ENCODE measurements at regions not wholly inside any gene's neighbourhood (a gene's known extent, or its start where the extent isn't known, plus 50 kb on each side); places are given as distances from the start of the nearest gene placed in this dataset.
A peak's percentile ranks its signal among the peaks of the same experiment; 100 is the strongest.

- H3K4me1 ChIP-seq (ENCODE audit: control insufficient read depth, extremely low read depth, insufficient read depth, low read length): peaks cover 11% of the 10 kb centered on the region
- H3K27me3 ChIP-seq (ENCODE audit: control insufficient read depth in 2 of 2, insufficient read depth in 2 of 2, low read length in 2 of 2): no peaks in the 10 kb centered on the region
- H4K20me1 ChIP-seq (replicated peaks; ENCODE audit: control insufficient read depth, extremely low read depth, insufficient read depth, low read length): no peaks in the 10 kb centered on the region
- H3K4me3 ChIP-seq (replicated peaks in 1 of 3; ENCODE audit: insufficient read depth in 1 of 3, low read depth in 1 of 3, low read length in 3 of 3): no peak overlapping the region
- H3K79me2 ChIP-seq (ENCODE audit: control insufficient read depth, insufficient read depth, low read length): no peaks in the 10 kb centered on the region
- intact Hi-C loops (cut with micrococcal nuclease) (loop anchor here (2.0 to 10.0 kb wide), 4 partner anchors 87 to 211 kb away; no protein-coding TSS in a partner anchor), dilution Hi-C loops (cut with MboI; ENCODE audit: extremely low pct_ligation_motif_present, low sequenced_read_pairs) (no loop called here)
- no peak overlapping the region for H3K9ac ChIP-seq (replicated peaks; ENCODE audit: extremely low read depth, insufficient read depth, low read length)
- ChIA-PET POLR2A (no interaction called here), CTCF (interaction anchor here (1.2 to 1.8 kb wide), 5 partner anchors 16 to 607 kb away, joined by 3 to 10 read pairs (median 3); no protein-coding TSS in a partner anchor)
- BruUV-seq (replicated peaks): no TSS peak
- H3K9me1 ChIP-seq (replicated peaks; ENCODE audit: control insufficient read depth, extremely low read depth, insufficient read depth, low read length): no peaks in the 10 kb centered on the region
- peak; percentile 40 for DNase-seq (ENCODE audit: low read depth, low spot score)
- no peaks in the 10 kb centered on the region for H3K36me3 ChIP-seq (ENCODE audit: control insufficient read depth in 2 of 2, extremely low read depth in 1 of 2, insufficient read depth in 2 of 2, low read length in 2 of 2)
- no peak overlapping the region for H2AFZ ChIP-seq (ENCODE audit: low read depth, low read length)
- TF ChIP-seq FOS (IDR thresholded peaks at IDR 0.05; ENCODE audit: borderline replicate concordance, insufficient read depth, low read length): no peak
- no peak for TF ChIP-seq GATA2 (IDR thresholded peaks at IDR 0.05; ENCODE audit: insufficient read depth, insufficient read length, low read depth, low read length)
- TF ChIP-seq POLR2AphosphoS5 (IDR thresholded peaks at IDR 0.05; ENCODE audit: insufficient read depth, low read depth, low read length): no peak
- TF ChIP-seq JUN (IDR thresholded peaks at IDR 0.05; ENCODE audit: borderline replicate concordance, insufficient read depth, insufficient read length, low read depth): no peak
- no peak for TF ChIP-seq MAX (IDR thresholded peaks at IDR 0.05; ENCODE audit: insufficient read depth, insufficient read length)
- H3K9me3 ChIP-seq (replicated peaks; ENCODE audit: control insufficient read depth, insufficient read depth, low read length): no peaks in the 10 kb centered on the region
- FAIRE-seq: no peak
- no peak overlapping the region for H3K27ac ChIP-seq (ENCODE audit: insufficient read depth, low read depth, low read length)
- H3K4me2 ChIP-seq (ENCODE audit: insufficient read depth, low read length): no peak overlapping the region
These were observed 277.5 kb downstream of the IL15 start for GRCh38 chr4:141913928-141914327.

GRCh38 chr4:141914746-141915145, 278.4 kb downstream of the IL15 start:
- Histone ChIP-seq H3K27ac (ENCODE audit: insufficient read depth, low read depth, low read length) (no peak overlapping the region), H4K20me1 (replicated peaks; ENCODE audit: control insufficient read depth, extremely low read depth, insufficient read depth, low read length) (no peaks in the 10 kb centered on the region), H3K9me3 (replicated peaks; ENCODE audit: control insufficient read depth, insufficient read depth, low read length) (no peaks in the 10 kb centered on the region), H3K9ac (replicated peaks; ENCODE audit: extremely low read depth, insufficient read depth, low read length) (no peak overlapping the region), H3K4me2 (ENCODE audit: insufficient read depth, low read length) (no peak overlapping the region), H3K27me3 (ENCODE audit: control insufficient read depth in 2 of 2, insufficient read depth in 2 of 2, low read length in 2 of 2) (no peaks in the 10 kb centered on the region), H3K9me1 (replicated peaks; ENCODE audit: control insufficient read depth, extremely low read depth, insufficient read depth, low read length) (no peaks in the 10 kb centered on the region), H3K36me3 (ENCODE audit: control insufficient read depth in 2 of 2, extremely low read depth in 1 of 2, insufficient read depth in 2 of 2, low read length in 2 of 2) (no peaks in the 10 kb centered on the region), H3K4me1 (ENCODE audit: control insufficient read depth, extremely low read depth, insufficient read depth, low read length) (peaks cover 11% of the 10 kb centered on the region), H2AFZ (ENCODE audit: low read depth, low read length) (peak overlapping the region; percentile 54), H3K79me2 (ENCODE audit: control insufficient read depth, insufficient read depth, low read length) (no peaks in the 10 kb centered on the region), H3K4me3 (replicated peaks in 1 of 3; ENCODE audit: insufficient read depth in 1 of 3, low read depth in 1 of 3, low read length in 3 of 3) (no peak overlapping the region)
- dilution Hi-C loops (cut with MboI; ENCODE audit: extremely low pct_ligation_motif_present, low sequenced_read_pairs) (no loop called here), intact Hi-C loops (cut with micrococcal nuclease) (loop anchor here (5.0 to 10.0 kb wide), 2 partner anchors 178 to 210 kb away; no protein-coding TSS in a partner anchor)
- no peak for FAIRE-seq
- no peak for TF ChIP-seq POLR2A (IDR thresholded peaks at IDR 0.05; ENCODE audit: low read depth, low read length)
- no peak for TF ChIP-seq CTCF (IDR thresholded peaks at IDR 0.05; ENCODE audit: extremely low read depth in 1 of 2, insufficient read depth in 1 of 2, low read depth in 1 of 2, low read length in 2 of 2)
- no peak for TF ChIP-seq JUN (IDR thresholded peaks at IDR 0.05; ENCODE audit: borderline replicate concordance, insufficient read depth, insufficient read length, low read depth)
- no peak for TF ChIP-seq FOS (IDR thresholded peaks at IDR 0.05; ENCODE audit: borderline replicate concordance, insufficient read depth, low read length)
- TF ChIP-seq POLR2AphosphoS5 (IDR thresholded peaks at IDR 0.05; ENCODE audit: insufficient read depth, low read depth, low read length): no peak
- POLR2A ChIA-PET: no interaction called here
- peak; percentile 76 for DNase-seq (ENCODE audit: low read depth, low spot score)
- BruUV-seq (replicated peaks): no TSS peak
- CTCF ChIA-PET: interaction anchor here (1.2 kb wide), 1 partner anchor 17 kb away, joined by 3 read pairs; no protein-coding TSS in a partner anchor
